ENCODE measurements at regions not wholly inside any gene's neighbourhood (a gene's known extent, or its start where the extent isn't known, plus 50 kb on each side); places are given as distances from the start of the nearest gene placed in this dataset.
A peak's percentile ranks its signal among the peaks of the same experiment; 100 is the strongest.

GRCh38 chr14:51547701-51548100 lies 104.0 kb upstream of the FRMD6 start:
- H3K4me1 ChIP-seq (ENCODE audit: control insufficient read depth, insufficient read depth, low read length), result peaks cover 2% of the 10 kb centered on the region
- H3K27me3 ChIP-seq (ENCODE audit: control insufficient read depth, insufficient read depth, low read length), result no peaks in the 10 kb centered on the region
- no peaks in the 10 kb centered on the region for H3K36me3 ChIP-seq (ENCODE audit: control insufficient read depth, insufficient read depth, low read length)
- no CpG with 5 or more reads among the region's 2 CpGs for WGBS (ENCODE audit: insufficient coverage)
- H3K4me3 ChIP-seq (ENCODE audit: low read length), result no peak overlapping the region
- no peaks in the 10 kb centered on the region for H3K9me3 ChIP-seq (replicated peaks; ENCODE audit: control insufficient read depth, low read depth, low read length)
- DNase-seq, result no peak
- peak overlapping the region; percentile 25 for H3K27ac ChIP-seq (ENCODE audit: low read length)

- Histone ChIP-seq H3K27ac (ENCODE audit: low read length) (no peak overlapping the region), H3K27me3 (ENCODE audit: control insufficient read depth, insufficient read depth, low read length) (no peaks in the 10 kb centered on the region), H3K4me3 (ENCODE audit: low read length) (no peak overlapping the region), H3K36me3 (ENCODE audit: control insufficient read depth, insufficient read depth, low read length) (no peaks in the 10 kb centered on the region), H3K4me1 (ENCODE audit: control insufficient read depth, insufficient read depth, low read length) (peaks cover 2% of the 10 kb centered on the region), H3K9me3 (replicated peaks; ENCODE audit: control insufficient read depth, low read depth, low read length) (no peaks in the 10 kb centered on the region)
- no peak for DNase-seq
- 57% methylated on average over 3 of the region's 4 CpGs for WGBS (ENCODE audit: insufficient coverage)
Observed at GRCh38 chr14:51548187-51548586, 103.5 kb upstream of the FRMD6 start.

DNA sequence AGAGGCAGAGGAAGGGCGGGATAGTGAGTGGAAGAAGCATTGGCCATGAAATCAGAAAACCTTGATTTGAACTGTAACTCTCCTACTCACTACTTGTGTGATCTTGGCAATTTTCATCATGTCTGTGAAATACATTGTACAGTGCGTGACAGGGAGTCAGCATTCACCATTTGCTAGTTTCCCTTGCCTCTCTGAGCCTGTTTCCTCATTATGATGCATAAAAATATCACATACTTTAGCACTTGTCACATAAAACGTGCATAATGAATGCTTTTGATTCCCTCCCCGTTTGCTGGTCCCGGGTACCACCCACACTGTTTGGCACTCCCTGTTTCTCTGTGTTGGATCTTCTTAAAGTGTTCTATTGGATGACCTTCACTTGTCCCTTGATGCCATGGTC lies 101.1 kb upstream of the FRMD6 start:
- H3K36me3 ChIP-seq (ENCODE audit: control insufficient read depth, insufficient read depth, low read length), result no peaks in the 10 kb centered on the region
- H3K27me3 ChIP-seq (ENCODE audit: control insufficient read depth, insufficient read depth, low read length), result no peaks in the 10 kb centered on the region
- no peak overlapping the region for H3K4me3 ChIP-seq (ENCODE audit: low read length)
- 60% methylated on average over 4 of the region's 5 CpGs for WGBS (ENCODE audit: insufficient coverage)
- peaks cover 2% of the 10 kb centered on the region for H3K4me1 ChIP-seq (ENCODE audit: control insufficient read depth, insufficient read depth, low read length)
- H3K9me3 ChIP-seq (replicated peaks; ENCODE audit: control insufficient read depth, low read depth, low read length), result no peaks in the 10 kb centered on the region
- no peak overlapping the region for H3K27ac ChIP-seq (ENCODE audit: low read length)
- peak; percentile 46 for DNase-seq

- Histone ChIP-seq H3K9me3 (replicated peaks; ENCODE audit: control insufficient read depth, low read depth, low read length) (no peaks in the 10 kb centered on the region), H3K27ac (ENCODE audit: low read length) (no peak overlapping the region), H3K4me1 (ENCODE audit: control insufficient read depth, insufficient read depth, low read length) (peaks cover under 1% of the 10 kb centered on the region), H3K36me3 (ENCODE audit: control insufficient read depth, insufficient read depth, low read length) (no peaks in the 10 kb centered on the region), H3K4me3 (ENCODE audit: low read length) (no peak overlapping the region), H3K27me3 (ENCODE audit: control insufficient read depth, insufficient read depth, low read length) (no peaks in the 10 kb centered on the region)
- DNase-seq, result no peak
- 89% methylated on average over 5 of the region's 7 CpGs for WGBS (ENCODE audit: insufficient coverage)
Observed at GRCh38 chr14:51552275-51552674, 99.4 kb upstream of the FRMD6 start.

DNA sequence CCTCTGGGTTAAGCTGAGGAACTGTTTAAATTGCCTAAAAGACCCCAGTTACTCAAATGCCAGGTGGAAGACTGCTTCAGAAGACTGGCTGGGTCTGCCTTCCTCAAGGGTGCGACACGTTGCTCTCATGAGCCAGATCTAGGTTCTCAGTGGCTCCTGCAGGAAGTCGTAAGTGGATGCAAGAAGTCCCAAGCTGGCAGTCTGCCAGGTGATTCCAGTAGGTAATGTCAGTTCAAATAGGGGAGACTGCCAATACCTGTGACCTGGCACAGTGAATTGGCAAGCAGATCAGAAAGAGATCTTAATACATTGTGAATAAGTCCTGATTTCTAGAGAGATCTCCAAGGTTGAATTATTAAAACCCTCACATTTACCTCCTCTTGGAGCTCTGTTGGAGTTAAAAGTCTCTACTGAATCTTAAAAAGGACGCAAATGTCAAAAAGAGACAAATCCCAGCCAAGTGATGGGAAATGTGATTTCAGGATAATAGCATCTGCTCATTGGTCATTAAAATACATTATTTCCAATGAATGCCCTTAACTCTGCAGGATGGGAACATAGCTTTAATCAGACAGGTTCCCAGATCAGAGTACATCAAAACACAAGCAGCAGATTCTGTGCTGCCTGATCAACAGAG lies 98.8 kb upstream of the FRMD6 start:
- DNase-seq, result no peak
- Histone ChIP-seq H3K9me3 (replicated peaks; ENCODE audit: control insufficient read depth, low read depth, low read length) (no peaks in the 10 kb centered on the region), H3K4me3 (ENCODE audit: low read length) (no peak overlapping the region), H3K27me3 (ENCODE audit: control insufficient read depth, insufficient read depth, low read length) (no peaks in the 10 kb centered on the region), H3K27ac (ENCODE audit: low read length) (no peak overlapping the region), H3K36me3 (ENCODE audit: control insufficient read depth, insufficient read depth, low read length) (no peaks in the 10 kb centered on the region), H3K4me1 (ENCODE audit: control insufficient read depth, insufficient read depth, low read length) (no peaks in the 10 kb centered on the region)
- whole genome bisulfite sequencing (ENCODE audit: insufficient coverage), result 57% methylated on average over 3 of the region's 4 CpGs

DNA sequence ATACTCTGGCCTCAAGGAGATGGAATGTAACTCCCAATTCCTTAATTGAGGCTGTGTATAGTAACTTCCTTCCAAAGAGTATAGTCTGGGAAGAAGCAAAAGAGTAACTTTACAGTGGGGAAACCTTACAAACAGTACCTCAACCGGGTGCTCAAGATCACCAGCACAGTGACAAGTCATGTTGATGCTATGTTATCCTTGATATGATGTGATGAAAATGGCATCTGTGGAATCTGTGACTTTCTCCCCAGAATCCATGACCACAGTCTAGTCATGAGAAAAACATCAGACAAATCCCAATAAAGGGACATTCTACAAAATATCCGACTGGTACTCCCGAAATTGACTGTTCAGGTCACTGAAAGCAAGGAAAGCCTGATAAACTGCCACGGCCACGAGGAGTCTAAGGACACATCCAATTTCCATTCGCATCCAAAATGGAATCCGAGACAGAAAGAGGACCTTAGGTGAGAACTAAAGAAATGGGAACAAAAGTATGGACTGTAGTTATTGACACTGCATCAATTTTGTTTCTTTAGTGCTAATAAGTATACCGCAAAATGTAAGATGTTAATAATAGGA lies 97.3 kb upstream of the FRMD6 start:
- no peaks in the 10 kb centered on the region for H3K4me1 ChIP-seq (ENCODE audit: control insufficient read depth, insufficient read depth, low read length)
- H3K27me3 ChIP-seq (ENCODE audit: control insufficient read depth, insufficient read depth, low read length), result no peaks in the 10 kb centered on the region
- no peak overlapping the region for H3K27ac ChIP-seq (ENCODE audit: low read length)
- no peaks in the 10 kb centered on the region for H3K9me3 ChIP-seq (replicated peaks; ENCODE audit: control insufficient read depth, low read depth, low read length)
- WGBS (ENCODE audit: insufficient coverage), result 76% methylated on average over 5 of the region's 8 CpGs
- no peak overlapping the region for H3K4me3 ChIP-seq (ENCODE audit: low read length)
- DNase-seq, result no peak
- H3K36me3 ChIP-seq (ENCODE audit: control insufficient read depth, insufficient read depth, low read length), result no peaks in the 10 kb centered on the region

GRCh38 chr14:51554953-51555352 lies 96.8 kb upstream of the FRMD6 start:
- H3K27ac ChIP-seq (ENCODE audit: low read length), result no peak overlapping the region
- no peak overlapping the region for H3K4me3 ChIP-seq (ENCODE audit: low read length)
- H3K9me3 ChIP-seq (replicated peaks; ENCODE audit: control insufficient read depth, low read depth, low read length), result no peaks in the 10 kb centered on the region
- no peak for DNase-seq
- H3K4me1 ChIP-seq (ENCODE audit: control insufficient read depth, insufficient read depth, low read length), result no peaks in the 10 kb centered on the region
- H3K36me3 ChIP-seq (ENCODE audit: control insufficient read depth, insufficient read depth, low read length), result no peaks in the 10 kb centered on the region
- H3K27me3 ChIP-seq (ENCODE audit: control insufficient read depth, insufficient read depth, low read length), result no peaks in the 10 kb centered on the region
- WGBS (ENCODE audit: insufficient coverage), result no CpG with 5 or more reads among the region's 2 CpGs

DNA sequence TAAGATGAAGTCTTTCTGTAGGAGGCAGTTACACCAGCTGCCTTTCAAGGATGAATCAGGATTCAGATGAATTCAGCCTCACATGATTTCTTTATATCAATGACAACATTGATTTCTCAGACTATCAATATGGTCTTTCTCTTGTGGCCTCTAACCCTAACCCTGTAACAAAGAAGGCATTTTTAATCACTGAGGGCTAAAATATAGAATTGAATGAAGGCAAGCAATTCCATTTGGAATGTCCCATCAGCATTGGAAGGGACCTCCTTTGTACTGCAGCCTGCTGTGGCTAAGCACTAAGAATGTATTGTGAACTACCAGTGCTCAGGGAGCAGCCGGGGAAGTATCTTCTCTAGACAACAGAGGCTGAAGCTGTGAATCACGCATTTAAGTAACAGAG lies 90.6 kb upstream of the FRMD6 start:
- Histone ChIP-seq H3K4me1 (ENCODE audit: control insufficient read depth, insufficient read depth, low read length) (no peaks in the 10 kb centered on the region), H3K27me3 (ENCODE audit: control insufficient read depth, insufficient read depth, low read length) (no peaks in the 10 kb centered on the region), H3K36me3 (ENCODE audit: control insufficient read depth, insufficient read depth, low read length) (no peaks in the 10 kb centered on the region), H3K27ac (ENCODE audit: low read length) (no peak overlapping the region), H3K4me3 (ENCODE audit: low read length) (no peak overlapping the region), H3K9me3 (replicated peaks; ENCODE audit: control insufficient read depth, low read depth, low read length) (no peaks in the 10 kb centered on the region)
- no peak for DNase-seq
- 88% methylated on average over 2 of the region's 2 CpGs for WGBS (ENCODE audit: insufficient coverage)

GRCh38 chr14:51562816-51563215 lies 88.9 kb upstream of the FRMD6 start:
- Histone ChIP-seq H3K27ac (ENCODE audit: low read length) (no peak overlapping the region), H3K36me3 (ENCODE audit: control insufficient read depth, insufficient read depth, low read length) (no peaks in the 10 kb centered on the region), H3K9me3 (replicated peaks; ENCODE audit: control insufficient read depth, low read depth, low read length) (no peaks in the 10 kb centered on the region), H3K27me3 (ENCODE audit: control insufficient read depth, insufficient read depth, low read length) (no peaks in the 10 kb centered on the region), H3K4me3 (ENCODE audit: low read length) (no peak overlapping the region), H3K4me1 (ENCODE audit: control insufficient read depth, insufficient read depth, low read length) (no peaks in the 10 kb centered on the region)
- 85% methylated on average over 3 of the region's 5 CpGs for WGBS (ENCODE audit: insufficient coverage)
- no peak for DNase-seq

DNA sequence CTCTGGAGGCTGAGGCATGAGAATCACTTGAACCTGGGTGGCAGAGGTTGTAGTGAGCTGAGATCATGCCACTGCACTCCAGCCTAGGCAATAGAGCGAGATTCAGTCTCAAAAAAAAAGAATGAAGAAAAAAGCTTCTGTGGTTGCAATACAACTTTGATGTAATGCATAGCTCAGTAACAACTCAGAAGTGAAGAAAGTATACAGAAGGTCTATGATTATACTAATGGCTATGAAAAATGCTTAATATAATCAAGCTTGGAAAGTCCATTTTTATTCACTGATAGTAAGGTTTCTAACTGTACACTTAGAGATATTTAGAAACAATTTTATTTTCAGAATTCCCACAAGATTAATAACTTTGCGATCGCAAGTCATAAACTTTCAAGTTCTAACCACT lies 88.2 kb upstream of the FRMD6 start:
- H3K36me3 ChIP-seq (ENCODE audit: control insufficient read depth, insufficient read depth, low read length), result no peaks in the 10 kb centered on the region
- H3K27me3 ChIP-seq (ENCODE audit: control insufficient read depth, insufficient read depth, low read length), result no peaks in the 10 kb centered on the region
- H3K4me3 ChIP-seq (ENCODE audit: low read length), result no peak overlapping the region
- DNase-seq, result no peak
- no peaks in the 10 kb centered on the region for H3K4me1 ChIP-seq (ENCODE audit: control insufficient read depth, insufficient read depth, low read length)
- H3K9me3 ChIP-seq (replicated peaks; ENCODE audit: control insufficient read depth, low read depth, low read length), result no peaks in the 10 kb centered on the region
- no peak overlapping the region for H3K27ac ChIP-seq (ENCODE audit: low read length)
- WGBS (ENCODE audit: insufficient coverage), result 100% methylated on average over 1 of the region's 3 CpGs

DNA sequence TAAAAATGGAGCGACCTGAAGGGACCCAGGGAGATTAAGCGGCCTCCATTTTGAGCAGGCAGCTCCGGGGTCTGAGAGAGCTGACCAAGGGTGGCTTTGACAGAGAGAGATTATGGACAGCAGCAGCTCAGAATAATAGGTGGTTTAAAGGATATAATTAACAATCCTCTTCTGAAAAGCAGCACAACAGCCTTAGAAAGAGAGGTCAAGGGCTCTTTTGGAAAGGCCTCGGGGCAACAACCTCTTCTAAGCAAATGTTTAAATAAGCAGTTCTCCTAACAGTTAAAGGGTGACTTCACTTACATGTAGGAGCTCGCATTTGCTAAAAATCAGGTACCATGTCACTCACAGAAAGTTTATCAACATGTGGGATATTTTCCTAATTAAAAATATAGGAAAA lies 87.2 kb upstream of the FRMD6 start:
- Histone ChIP-seq H3K4me1 (ENCODE audit: control insufficient read depth, insufficient read depth, low read length) (no peaks in the 10 kb centered on the region), H3K27me3 (ENCODE audit: control insufficient read depth, insufficient read depth, low read length) (no peaks in the 10 kb centered on the region), H3K36me3 (ENCODE audit: control insufficient read depth, insufficient read depth, low read length) (no peaks in the 10 kb centered on the region), H3K27ac (ENCODE audit: low read length) (no peak overlapping the region), H3K9me3 (replicated peaks; ENCODE audit: control insufficient read depth, low read depth, low read length) (no peaks in the 10 kb centered on the region), H3K4me3 (ENCODE audit: low read length) (no peak overlapping the region)
- DNase-seq, result no peak
- WGBS (ENCODE audit: insufficient coverage), result 94% methylated on average over 3 of the region's 5 CpGs
